ENCODE measurements at regions not wholly inside any gene's neighbourhood (a gene's known extent, or its start where the extent isn't known, plus 50 kb on each side); places are given as distances from the start of the nearest gene placed in this dataset.
A peak's percentile ranks its signal among the peaks of the same experiment; 100 is the strongest.

DNA sequence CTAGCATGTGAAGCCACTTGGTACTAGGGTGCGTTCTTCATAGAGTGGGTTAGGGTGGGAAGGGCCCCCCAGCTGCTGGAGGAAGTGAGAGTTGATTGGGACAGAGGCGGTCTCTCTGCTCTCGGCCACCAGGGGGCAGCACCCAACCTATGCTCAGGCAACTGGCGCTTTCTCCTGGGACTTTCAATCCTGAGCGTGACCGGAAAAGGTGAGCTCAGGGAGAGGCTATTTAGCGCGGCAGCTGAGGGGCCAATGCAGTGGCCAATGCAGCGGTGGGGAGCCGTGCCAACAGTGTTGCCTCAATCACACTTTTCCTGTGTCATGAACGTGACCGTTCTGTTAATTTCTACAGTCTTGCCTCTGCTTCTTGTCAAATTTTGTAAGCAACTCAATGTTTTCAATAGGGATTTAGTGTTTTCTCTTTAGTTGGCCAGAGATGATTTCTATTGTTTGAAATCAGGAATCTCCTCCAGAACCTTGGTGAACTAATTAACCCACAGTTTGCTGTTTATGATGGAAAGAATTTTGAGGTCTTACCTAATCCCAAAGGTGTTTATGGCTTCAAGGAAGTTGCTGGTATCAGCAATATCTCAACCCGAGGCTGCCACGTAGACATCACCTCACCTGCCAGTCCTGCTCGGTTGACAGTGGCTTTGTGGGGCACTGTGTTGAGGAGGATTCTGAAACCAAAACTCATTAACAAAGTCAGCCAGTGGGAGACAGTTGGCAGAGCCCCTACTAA, 67.9 kb upstream of the PDZD8 start:
- no peaks in the 10 kb centered on the region for H3K27me3 ChIP-seq
- H3K4me3 ChIP-seq (ENCODE audit: low read depth in 1 of 2, low read length in 1 of 2) = peak overlapping the region; percentile 53 to 57
- no peaks in the 10 kb centered on the region for H3K36me3 ChIP-seq
- TF ChIP-seq, protein P1, sequence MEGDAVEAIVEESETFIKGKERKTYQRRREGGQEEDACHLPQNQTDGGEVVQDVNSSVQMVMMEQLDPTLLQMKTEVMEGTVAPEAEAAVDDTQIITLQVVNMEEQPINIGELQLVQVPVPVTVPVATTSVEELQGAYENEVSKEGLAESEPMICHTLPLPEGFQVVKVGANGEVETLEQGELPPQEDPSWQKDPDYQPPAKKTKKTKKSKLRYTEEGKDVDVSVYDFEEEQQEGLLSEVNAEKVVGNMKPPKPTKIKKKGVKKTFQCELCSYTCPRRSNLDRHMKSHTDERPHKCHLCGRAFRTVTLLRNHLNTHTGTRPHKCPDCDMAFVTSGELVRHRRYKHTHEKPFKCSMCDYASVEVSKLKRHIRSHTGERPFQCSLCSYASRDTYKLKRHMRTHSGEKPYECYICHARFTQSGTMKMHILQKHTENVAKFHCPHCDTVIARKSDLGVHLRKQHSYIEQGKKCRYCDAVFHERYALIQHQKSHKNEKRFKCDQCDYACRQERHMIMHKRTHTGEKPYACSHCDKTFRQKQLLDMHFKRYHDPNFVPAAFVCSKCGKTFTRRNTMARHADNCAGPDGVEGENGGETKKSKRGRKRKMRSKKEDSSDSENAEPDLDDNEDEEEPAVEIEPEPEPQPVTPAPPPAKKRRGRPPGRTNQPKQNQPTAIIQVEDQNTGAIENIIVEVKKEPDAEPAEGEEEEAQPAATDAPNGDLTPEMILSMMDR (IDR thresholded peaks at IDR 0.05) = peak; percentile 89
- H3K27ac ChIP-seq = peak overlapping the region; percentile 82
- H3K4me1 ChIP-seq (ENCODE audit: control insufficient read depth in 1 of 2, insufficient read depth in 1 of 2, low read depth in 1 of 2, low read length in 1 of 2) = peaks cover 34 to 39% of the 10 kb centered on the region in 2 experiments
- H3K9me3 ChIP-seq = no peaks in the 10 kb centered on the region

DNA sequence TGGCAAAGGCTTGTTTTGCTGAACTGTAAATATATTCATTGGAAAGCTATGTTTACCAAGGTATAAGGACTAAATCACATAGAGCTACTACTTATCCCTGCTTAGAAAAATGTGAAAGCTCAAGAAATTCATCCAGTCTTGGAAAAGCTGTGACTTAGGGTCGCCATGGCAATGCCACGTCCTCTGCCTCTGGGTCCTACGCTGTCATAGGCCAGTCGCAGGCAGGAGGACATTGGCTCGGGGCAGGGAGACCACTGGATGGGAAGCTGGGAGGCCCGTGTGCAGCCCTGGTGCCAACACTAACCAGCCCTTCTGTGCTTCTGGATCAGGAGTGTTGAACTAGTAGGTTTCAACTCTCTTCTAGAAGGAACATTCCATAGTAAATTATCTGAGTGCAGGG, 67.3 kb upstream of the PDZD8 start:
- Histone ChIP-seq H3K4me3 (ENCODE audit: low read depth in 1 of 2, low read length in 1 of 2) (peak overlapping the region; percentile 53 to 57), H3K9me3 (no peaks in the 10 kb centered on the region), H3K27ac (peak overlapping the region; percentile 82), H3K4me1 (ENCODE audit: control insufficient read depth in 1 of 2, insufficient read depth in 1 of 2, low read depth in 1 of 2, low read length in 1 of 2) (peaks cover 38 to 39% of the 10 kb centered on the region in 2 experiments), H3K27me3 (no peaks in the 10 kb centered on the region), H3K36me3 (no peaks in the 10 kb centered on the region)
- TF ChIP-seq, protein P1 (IDR thresholded peaks at IDR 0.05) = no peak

DNA sequence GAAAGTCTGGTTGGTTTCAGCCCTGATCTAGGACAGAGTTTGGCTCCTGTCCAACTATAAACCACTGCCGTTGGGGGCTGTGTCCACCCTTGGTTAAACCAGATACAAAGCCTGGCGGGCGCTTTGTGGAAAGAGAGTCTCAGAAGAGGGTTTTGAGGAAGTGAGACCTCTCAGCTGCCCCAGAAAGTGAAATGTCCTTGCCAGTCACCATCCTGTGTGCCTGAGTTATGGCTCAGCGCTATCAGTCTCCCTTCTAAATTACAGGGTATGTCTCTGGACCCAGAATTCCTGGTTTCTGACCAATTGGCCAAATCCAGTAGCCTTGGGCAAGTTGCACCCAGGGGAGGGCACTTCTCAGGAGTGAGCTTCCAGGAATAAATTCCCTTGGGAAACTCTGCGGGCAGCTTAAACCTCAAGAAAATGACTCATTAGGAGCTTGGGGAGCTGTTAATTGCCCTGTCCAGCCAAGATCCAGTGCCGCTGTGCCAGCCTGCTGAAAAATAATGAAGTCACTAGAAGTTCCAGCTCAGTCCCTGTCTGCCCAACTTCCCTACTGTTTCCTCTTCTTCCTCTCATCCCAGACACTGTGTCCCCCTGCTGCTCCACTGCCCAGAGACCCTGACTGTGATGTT, 66.7 kb upstream of the PDZD8 start:
- peak overlapping the region; percentile 82 for H3K27ac ChIP-seq
- H3K4me3 ChIP-seq (ENCODE audit: low read depth in 1 of 2, low read length in 1 of 2) = no peak overlapping the region

DNA sequence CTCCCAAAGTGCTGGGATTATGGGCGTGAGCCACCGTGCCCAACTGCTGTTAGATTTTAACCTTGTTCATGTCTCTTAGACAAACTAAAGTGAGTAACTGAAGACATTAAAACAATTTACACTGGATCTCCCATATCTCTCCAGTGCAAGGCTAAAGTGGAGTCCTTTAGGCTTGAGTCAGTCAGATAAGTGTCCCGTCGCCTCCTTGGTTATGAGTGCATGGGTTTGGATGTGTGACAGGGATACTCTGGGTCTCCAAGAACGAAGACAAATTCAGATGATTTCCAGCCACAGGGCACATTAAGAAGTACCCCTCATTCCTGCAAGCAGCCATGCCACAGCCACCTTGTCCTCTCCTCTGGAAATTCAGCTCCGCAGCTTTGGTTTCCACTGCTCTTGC, 66.1 kb upstream of the PDZD8 start:
- Histone ChIP-seq H3K27me3 (no peaks in the 10 kb centered on the region), H3K27ac (peak overlapping the region; percentile 82), H3K36me3 (no peaks in the 10 kb centered on the region), H3K4me3 (ENCODE audit: low read depth in 1 of 2, low read length in 1 of 2) (no peak overlapping the region), H3K9me3 (no peaks in the 10 kb centered on the region), H3K4me1 (ENCODE audit: control insufficient read depth in 1 of 2, insufficient read depth in 1 of 2, low read depth in 1 of 2, low read length in 1 of 2) (peaks cover 38 to 39% of the 10 kb centered on the region in 2 experiments)
- TF ChIP-seq, protein P1 (IDR thresholded peaks at IDR 0.05) = no peak

More for the DNA sequence above, 66.7 kb upstream of the PDZD8 start:
- H3K9me3 ChIP-seq = no peaks in the 10 kb centered on the region
- no peaks in the 10 kb centered on the region for H3K36me3 ChIP-seq
- TF ChIP-seq, protein P1 (IDR thresholded peaks at IDR 0.05) = no peak
- H3K4me1 ChIP-seq (ENCODE audit: control insufficient read depth in 1 of 2, insufficient read depth in 1 of 2, low read depth in 1 of 2, low read length in 1 of 2) = peaks cover 38 to 39% of the 10 kb centered on the region in 2 experiments
- H3K27me3 ChIP-seq = no peaks in the 10 kb centered on the region

DNA sequence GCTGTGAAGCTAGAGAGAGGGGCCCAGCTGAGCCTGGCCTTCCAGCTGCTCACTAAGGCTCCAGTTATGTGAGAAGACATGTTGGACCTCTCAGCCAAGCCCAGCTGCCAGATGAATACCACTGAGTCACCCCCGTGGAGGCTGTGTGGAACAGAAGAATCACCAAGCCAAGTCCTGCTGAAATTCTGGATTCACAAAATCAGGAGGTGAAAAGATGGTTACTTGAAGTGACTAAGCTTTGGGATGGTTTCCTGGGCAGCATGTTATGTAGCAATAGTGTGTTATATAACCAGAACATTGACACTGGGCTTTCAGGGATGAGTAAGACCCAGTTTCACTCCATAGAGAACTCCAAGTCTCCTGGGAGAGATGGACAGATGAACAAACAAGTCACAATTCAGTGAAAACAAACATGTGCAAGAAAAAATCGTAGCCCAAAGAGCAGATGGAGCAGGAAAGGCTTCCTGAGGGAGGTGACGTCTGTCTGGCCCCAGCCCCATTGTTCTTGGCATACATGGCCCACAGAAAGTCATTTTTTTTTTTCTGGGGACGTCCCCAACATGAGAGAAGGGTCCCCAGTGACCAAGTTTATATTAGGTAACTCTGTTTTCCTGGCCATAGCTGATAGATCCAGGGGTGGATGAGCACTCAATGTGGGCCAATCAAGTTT, 64.1 kb upstream of the PDZD8 start:
- H3K4me1 ChIP-seq (ENCODE audit: control insufficient read depth in 1 of 2, insufficient read depth in 1 of 2, low read depth in 1 of 2, low read length in 1 of 2) = peaks cover 38 to 39% of the 10 kb centered on the region in 2 experiments
- H3K36me3 ChIP-seq = no peaks in the 10 kb centered on the region

More for the DNA sequence above, 64.1 kb upstream of the PDZD8 start:
- TF ChIP-seq, protein P1 (IDR thresholded peaks at IDR 0.05) = no peak
- no peaks in the 10 kb centered on the region for H3K9me3 ChIP-seq
- no peak overlapping the region for H3K4me3 ChIP-seq (ENCODE audit: low read depth in 1 of 2, low read length in 1 of 2)
- H3K27ac ChIP-seq = peak overlapping the region; percentile 62
- no peaks in the 10 kb centered on the region for H3K27me3 ChIP-seq

Data from neutrophil (primary cell).